Liver (tissue), 3 donors: ENCODE measurements at regions not wholly inside any gene's neighbourhood (a gene's known extent, or its start where the extent isn't known, plus 50 kb on each side); places are given as distances from the start of the nearest gene placed in this dataset.

Experiments used
- FOXA1 ChIP-seq: IDR thresholded peaks from 2 replicates; pipeline ENCODE4 v1.6.1; 2016; ENCODE audit warnings: antibody characterized with exemption
- GABPA ChIP-seq, 2 donors: IDR thresholded peaks in 1 of 2; conservative IDR thresholded peaks in 1 of 2; 2 replicates each; pipeline ENCODE4 v1.6.1; 2016; ENCODE audit warnings: antibody characterized with exemption in 2 of 2, mild to moderate bottlenecking in 1 of 2, moderate library complexity in 1 of 2
- JUND ChIP-seq, 2 donors: IDR thresholded peaks; 2 replicates each; pipeline ENCODE4 v1.6.1; 2016; ENCODE audit warnings: antibody characterized with exemption in 2 of 2
- MAX ChIP-seq: IDR thresholded peaks from 2 replicates; pipeline ENCODE4 v1.6.1; 2016; ENCODE audit warnings: antibody characterized with exemption
- RAD21 ChIP-seq, 2 donors: IDR thresholded peaks; 2 replicates each; pipeline ENCODE4 v1.6.1; 2016; ENCODE audit warnings: antibody characterized with exemption in 2 of 2, mild to moderate bottlenecking in 2 of 2
- SP1 ChIP-seq: IDR thresholded peaks from 2 replicates; pipeline ENCODE4 v1.6.1; 2018; ENCODE audit warnings: antibody characterized with exemption, mild to moderate bottlenecking
- TAF1 ChIP-seq: conservative IDR thresholded peaks from 2 replicates; pipeline ENCODE4 v1.6.1; 2016; ENCODE audit warnings: antibody characterized with exemption, mild to moderate bottlenecking
- YY1 ChIP-seq: IDR thresholded peaks from 2 replicates; pipeline ENCODE4 v1.6.1; 2016; ENCODE audit warnings: antibody characterized with exemption, mild to moderate bottlenecking
- ZBTB33 ChIP-seq: IDR thresholded peaks from 2 replicates; pipeline ENCODE4 v1.6.1; 2016; ENCODE audit warnings: antibody characterized with exemption
- TF ChIP-seq, protein P1 (sequence below): fragments of 150-350 bp; IDR thresholded peaks from 2 replicates; pipeline ENCODE4 v1.5.1; 2017; ENCODE audit warnings: improper control_type of control experiment, low read depth, low read length; ENCODE audit not compliant: missing input control
- TF ChIP-seq, protein P2 (sequence below): IDR thresholded peaks from 2 replicates; pipeline ENCODE4 v1.6.1; 2016; ENCODE audit warnings: antibody characterized with exemption, mild to moderate bottlenecking
- donor health status: healthy.
- donor health status: healthy.

DNA sequence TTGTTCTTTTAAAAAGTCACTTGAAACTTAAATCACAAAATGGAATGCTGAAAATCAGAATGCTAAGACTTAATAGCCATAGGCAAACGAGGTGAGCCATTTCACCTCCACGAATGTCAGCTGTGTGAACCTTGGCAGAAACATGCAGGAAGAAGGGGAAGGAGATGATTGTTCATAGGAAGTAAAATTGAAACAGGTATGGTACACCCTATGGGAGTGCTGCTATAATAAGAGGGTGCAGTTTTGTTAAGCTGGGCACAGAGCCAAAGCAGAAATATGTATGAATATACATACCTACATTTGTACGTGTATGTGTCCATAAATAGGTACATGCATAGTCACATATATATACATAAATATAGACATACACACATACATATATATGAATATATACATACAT is 51.0 kb upstream of the SPINK5 start:
- TF ChIP-seq, protein P1, sequence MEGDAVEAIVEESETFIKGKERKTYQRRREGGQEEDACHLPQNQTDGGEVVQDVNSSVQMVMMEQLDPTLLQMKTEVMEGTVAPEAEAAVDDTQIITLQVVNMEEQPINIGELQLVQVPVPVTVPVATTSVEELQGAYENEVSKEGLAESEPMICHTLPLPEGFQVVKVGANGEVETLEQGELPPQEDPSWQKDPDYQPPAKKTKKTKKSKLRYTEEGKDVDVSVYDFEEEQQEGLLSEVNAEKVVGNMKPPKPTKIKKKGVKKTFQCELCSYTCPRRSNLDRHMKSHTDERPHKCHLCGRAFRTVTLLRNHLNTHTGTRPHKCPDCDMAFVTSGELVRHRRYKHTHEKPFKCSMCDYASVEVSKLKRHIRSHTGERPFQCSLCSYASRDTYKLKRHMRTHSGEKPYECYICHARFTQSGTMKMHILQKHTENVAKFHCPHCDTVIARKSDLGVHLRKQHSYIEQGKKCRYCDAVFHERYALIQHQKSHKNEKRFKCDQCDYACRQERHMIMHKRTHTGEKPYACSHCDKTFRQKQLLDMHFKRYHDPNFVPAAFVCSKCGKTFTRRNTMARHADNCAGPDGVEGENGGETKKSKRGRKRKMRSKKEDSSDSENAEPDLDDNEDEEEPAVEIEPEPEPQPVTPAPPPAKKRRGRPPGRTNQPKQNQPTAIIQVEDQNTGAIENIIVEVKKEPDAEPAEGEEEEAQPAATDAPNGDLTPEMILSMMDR, result no peak
- no peak for TF ChIP-seq YY1
- no peak for TF ChIP-seq RAD21 (IDR thresholded peaks at IDR 0.05)
- no peak for TF ChIP-seq MAX
- no peak for TF ChIP-seq SP1
- TF ChIP-seq JUND (IDR thresholded peaks at IDR 0.05), result no peak
- TF ChIP-seq, protein P2, sequence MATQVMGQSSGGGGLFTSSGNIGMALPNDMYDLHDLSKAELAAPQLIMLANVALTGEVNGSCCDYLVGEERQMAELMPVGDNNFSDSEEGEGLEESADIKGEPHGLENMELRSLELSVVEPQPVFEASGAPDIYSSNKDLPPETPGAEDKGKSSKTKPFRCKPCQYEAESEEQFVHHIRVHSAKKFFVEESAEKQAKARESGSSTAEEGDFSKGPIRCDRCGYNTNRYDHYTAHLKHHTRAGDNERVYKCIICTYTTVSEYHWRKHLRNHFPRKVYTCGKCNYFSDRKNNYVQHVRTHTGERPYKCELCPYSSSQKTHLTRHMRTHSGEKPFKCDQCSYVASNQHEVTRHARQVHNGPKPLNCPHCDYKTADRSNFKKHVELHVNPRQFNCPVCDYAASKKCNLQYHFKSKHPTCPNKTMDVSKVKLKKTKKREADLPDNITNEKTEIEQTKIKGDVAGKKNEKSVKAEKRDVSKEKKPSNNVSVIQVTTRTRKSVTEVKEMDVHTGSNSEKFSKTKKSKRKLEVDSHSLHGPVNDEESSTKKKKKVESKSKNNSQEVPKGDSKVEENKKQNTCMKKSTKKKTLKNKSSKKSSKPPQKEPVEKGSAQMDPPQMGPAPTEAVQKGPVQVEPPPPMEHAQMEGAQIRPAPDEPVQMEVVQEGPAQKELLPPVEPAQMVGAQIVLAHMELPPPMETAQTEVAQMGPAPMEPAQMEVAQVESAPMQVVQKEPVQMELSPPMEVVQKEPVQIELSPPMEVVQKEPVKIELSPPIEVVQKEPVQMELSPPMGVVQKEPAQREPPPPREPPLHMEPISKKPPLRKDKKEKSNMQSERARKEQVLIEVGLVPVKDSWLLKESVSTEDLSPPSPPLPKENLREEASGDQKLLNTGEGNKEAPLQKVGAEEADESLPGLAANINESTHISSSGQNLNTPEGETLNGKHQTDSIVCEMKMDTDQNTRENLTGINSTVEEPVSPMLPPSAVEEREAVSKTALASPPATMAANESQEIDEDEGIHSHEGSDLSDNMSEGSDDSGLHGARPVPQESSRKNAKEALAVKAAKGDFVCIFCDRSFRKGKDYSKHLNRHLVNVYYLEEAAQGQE, result no peak
- no peak for TF ChIP-seq FOXA1
- no peak for TF ChIP-seq TAF1
- no peak for TF ChIP-seq GABPA (IDR thresholded peaks at IDR 0.05 in 1 of 2, conservative IDR thresholded peaks at IDR 0.05 in 1 of 2)
- TF ChIP-seq ZBTB33, result no peak
